ENCODE measurements at regions not wholly inside any gene's neighbourhood (a gene's known extent, or its start where the extent isn't known, plus 50 kb on each side); places are given as distances from the start of the nearest gene placed in this dataset.

- TF ChIP-seq EZH2phosphoT487 (IDR thresholded peaks at IDR 0.05; ENCODE audit: low read length) (no peak), CTCF (IDR thresholded peaks at IDR 0.05; ENCODE audit: low read length) (no peak)
Observed at GRCh38 chr5:4419281-4419680, 720.8 kb upstream of the ADAMTS16 start.

Data from MM.1S (cell line).